ENCODE measurements at regions not wholly inside any gene's neighbourhood (a gene's known extent, or its start where the extent isn't known, plus 50 kb on each side); places are given as distances from the start of the nearest gene placed in this dataset.

DNA sequence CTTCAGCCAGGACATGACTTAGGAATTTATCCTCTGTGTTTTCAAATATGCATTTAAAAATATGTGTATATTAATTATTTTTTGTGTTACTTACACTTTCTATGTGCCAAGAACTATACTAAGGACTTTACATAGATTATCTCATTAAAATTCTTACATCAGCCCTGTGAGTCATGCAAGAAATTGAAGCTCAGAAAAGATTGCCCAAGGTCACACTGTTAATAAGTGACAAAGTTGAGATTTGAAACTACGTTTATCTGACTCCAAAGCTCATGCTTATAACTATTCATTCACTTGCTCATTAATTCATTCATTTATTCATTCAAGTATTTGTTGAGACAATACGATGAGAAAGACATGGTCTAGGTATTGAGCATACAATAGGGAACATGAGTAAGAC lies 62.9 kb upstream of the CHRDL1 start:
- DNase-seq (ENCODE audit: low read depth in 3 of 3): no peak

GRCh38 chrX:110853610-110854009 lies 58.0 kb upstream of the CHRDL1 start:
- no peak for DNase-seq (ENCODE audit: low read depth in 3 of 3)

DNA sequence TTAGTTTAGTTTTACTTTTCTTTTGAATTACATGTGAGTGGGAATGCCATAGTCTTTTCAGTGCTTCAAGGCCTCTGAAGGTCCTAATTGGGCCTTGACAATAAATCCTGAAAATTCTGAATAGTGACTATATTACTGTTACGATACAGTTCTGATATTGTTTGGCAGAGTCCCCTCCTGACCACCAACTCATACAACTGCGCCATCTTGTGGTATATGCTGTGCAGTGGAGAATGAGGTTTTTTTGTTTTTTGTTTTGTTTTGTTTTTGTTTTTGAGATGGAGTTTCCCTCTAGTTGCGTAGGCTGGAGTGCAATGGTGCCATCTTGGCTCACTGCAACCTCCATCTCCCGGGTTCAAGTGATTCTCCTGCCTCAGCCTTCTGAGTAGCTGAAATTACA lies 56.6 kb upstream of the CHRDL1 start:
- no peak for DNase-seq (ENCODE audit: low read depth in 3 of 3)

- DNase-seq (ENCODE audit: low read depth in 3 of 3): no peak
Measured at GRCh38 chrX:110851780-110852179, 56.2 kb upstream of the CHRDL1 start.

DNA sequence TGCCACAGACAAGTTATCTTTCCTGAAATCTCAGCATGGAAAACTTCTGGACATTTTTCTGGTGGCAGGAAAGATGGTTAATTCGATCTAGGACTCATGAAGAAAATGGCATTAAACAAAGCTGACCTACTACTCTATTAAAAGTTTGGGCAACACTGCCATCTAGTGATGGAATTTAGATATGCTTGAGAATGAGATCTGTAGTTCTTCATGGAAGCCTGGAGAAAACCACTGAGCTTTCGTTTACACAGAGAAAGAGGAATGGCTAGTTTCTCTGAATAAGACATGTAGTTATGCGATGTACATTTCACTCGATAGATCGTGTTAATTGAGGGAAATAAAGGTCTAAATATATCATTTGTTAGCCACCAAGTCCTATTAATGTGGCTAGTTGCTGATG lies 51.7 kb upstream of the CHRDL1 start:
- DNase-seq (ENCODE audit: low read depth in 3 of 3): peak in 1 of 3 donors; percentile 10

GRCh38 chrX:110846071-110846470 lies 50.5 kb upstream of the CHRDL1 start:
- DNase-seq (ENCODE audit: low read depth in 3 of 3): no peak

Data from stimulated activated CD4-positive, alpha-beta T cell treated with anti-CD3 and anti-CD28 coated beads, TNF-alpha, amount 100 ng/mL, for 48 hours (primary cell).